K562 (cell line): ENCODE measurements at regions not wholly inside any gene's neighbourhood (a gene's known extent, or its start where the extent isn't known, plus 50 kb on each side); places are given as distances from the start of the nearest gene placed in this dataset.
A peak's percentile ranks its signal among the peaks of the same experiment; 100 is the strongest.

Source experiments
- ATAC-seq: fragments of 200-7000 bp; cut with Tn5 transposase; 3 replicates; pipeline ENCODE4 v1.9.1; 2020; ENCODE audit warnings: moderate library complexity
- BruUV-seq: library from RNA; stranded (reverse); fragments of 400-500 nt; replicated peaks from 2 replicates; lab custom pipeline; 2021; lab: Mats Ljungman, UMichigan
- CTCF ChIA-PET: fragments of 300-600 bp; formaldehyde crosslinking; extraction: SDS; loops from one replicate; lab custom pipeline; 2021; ENCODE audit warnings: low intra/inter-chr PET ratio; lab: Yijun Ruan, JAX
- POLR2A ChIA-PET: fragments of 300-600, 350-650 bp; sonication (Branson Sonifier 250); formaldehyde crosslinking; extraction: SDS; loops from one replicate; lab custom pipeline; 2021; ENCODE audit warnings: antibody characterized with exemption, inconsistent platforms; lab: Yijun Ruan, JAX
- DNase-seq, 4 experiments: peaks; one replicate each; pipeline versions ENCODE4 v3.0.0 to v3.0.0-alpha.2; 2011 to 2018; ENCODE audit warnings: low spot score in 3 of 4, mixed read lengths in 3 of 4; ENCODE audit errors: extremely low read depth in 1 of 4
- FAIRE-seq: peaks from 2 replicates; lab custom pipeline; 2011; peaks lifted over from hg19 to GRCh38; lab: Jason Lieb, UNC
- H2AFZ ChIP-seq: 2 replicates; pipeline ENCODE4 v1.6.0; 2011; ENCODE audit warnings: low read depth, low read length, control low read depth, inconsistent platforms
- H3K27ac ChIP-seq: fragments of 200-600 bp; 3 replicates; pipeline ENCODE4 v1.8.0; 2011; ENCODE audit warnings: low read depth, mild to moderate bottlenecking, control low read depth, inconsistent platforms, low read length, moderate library complexity, mixed read lengths; ENCODE audit errors: extremely low read depth
- H3K27me3 ChIP-seq, 2 experiments: fragments of 300-600 bp in 1 of 2; 2 replicates in 1 of 2; 3 replicates in 1 of 2; pipeline versions ENCODE4 v1.6.0 to v1.8.0; 2011; ENCODE audit warnings: inconsistent platforms in 2 of 2, low read length in 2 of 2, mild to moderate bottlenecking in 1 of 2, mixed read lengths in 1 of 2, moderate library complexity in 1 of 2; ENCODE audit not compliant: control insufficient read depth in 2 of 2, insufficient read depth in 2 of 2
- H3K36me3 ChIP-seq: fragments of 300-600 bp; 3 replicates; pipeline ENCODE4 v1.8.0; 2011; ENCODE audit warnings: mild to moderate bottlenecking, low read length, inconsistent platforms; ENCODE audit not compliant: control insufficient read depth, insufficient read depth
- H3K4me1 ChIP-seq, 2 experiments: fragments of 200-600 bp in 1 of 2; replicated peaks in 1 of 2; 2 replicates in 1 of 2; 3 replicates in 1 of 2; pipeline versions ENCODE4 v1.5.1 to v1.8.0; 2011; ENCODE audit warnings: inconsistent platforms in 2 of 2, low read length in 2 of 2, mild to moderate bottlenecking in 1 of 2, mixed read lengths in 1 of 2, moderate library complexity in 1 of 2; ENCODE audit not compliant: control insufficient read depth in 2 of 2, insufficient read depth in 2 of 2
- H3K4me2 ChIP-seq: 2 replicates; pipeline ENCODE4 v1.6.1; 2011; ENCODE audit warnings: low read length, control low read depth, inconsistent platforms, mixed read lengths; ENCODE audit not compliant: insufficient read depth
- H3K4me3 ChIP-seq: fragments of 200-600 bp; sonication (generic), shearing (Covaris generic); 2 replicates; pipeline ENCODE4 v1.5.1; 2016; ENCODE audit warnings: control low read depth, inconsistent platforms
- H3K79me2 ChIP-seq: fragments of 200-600 bp; 3 replicates; pipeline ENCODE4 v1.8.0; 2011; ENCODE audit warnings: low read length, inconsistent platforms; ENCODE audit not compliant: control insufficient read depth, insufficient read depth
- H3K9ac ChIP-seq, 2 experiments: 2 replicates each; pipeline versions ENCODE4 v1.6.0 to v1.6.1; 2011; ENCODE audit warnings: low read depth in 2 of 2, low read length in 2 of 2, control low read depth in 1 of 2, inconsistent platforms in 1 of 2, mild to moderate bottlenecking in 1 of 2, mixed read lengths in 1 of 2; ENCODE audit not compliant: insufficient read depth in 1 of 2
- H3K9me1 ChIP-seq: one replicate; pipeline ENCODE4 v1.6.0; 2011; ENCODE audit warnings: inconsistent platforms, mild to moderate bottlenecking, low read length, moderate library complexity; ENCODE audit not compliant: control insufficient read depth, insufficient read depth
- H3K9me3 ChIP-seq: replicated peaks from 2 replicates; pipeline ENCODE4 v1.5.1; 2011; ENCODE audit warnings: low read depth, low read length, inconsistent platforms; ENCODE audit not compliant: control insufficient read depth, insufficient read depth
- H4K20me1 ChIP-seq: replicated peaks from 2 replicates; pipeline ENCODE4 v1.6.1; 2011; ENCODE audit warnings: low read length, inconsistent platforms, mixed read lengths; ENCODE audit not compliant: control insufficient read depth, insufficient read depth
- ARID2 ChIP-seq: fragments of 450-650 bp; IDR thresholded peaks from 2 replicates; pipeline ENCODE4 v1.6.1; 2017; ENCODE audit warnings: antibody characterized with exemption, mild to moderate bottlenecking
- CHD1 ChIP-seq: fragments of 200-600 bp; sonication (generic); IDR thresholded peaks from one replicate; pipeline ENCODE4 v1.6.1; 2012; ENCODE audit warnings: mild to moderate bottlenecking, moderate library complexity, low read length, inconsistent platforms
- COPS2 ChIP-seq: fragments of 450-650 bp; conservative IDR thresholded peaks from 2 replicates; pipeline ENCODE4 v1.6.1; 2016; ENCODE audit warnings: mild to moderate bottlenecking, moderate library complexity
- EGR1 ChIP-seq: fragments of 450-650 bp; conservative IDR thresholded peaks from 2 replicates; pipeline ENCODE4 v1.6.1; 2017; ENCODE audit warnings: mild to moderate bottlenecking
- MAFF ChIP-seq: IDR thresholded peaks from 2 replicates; pipeline ENCODE4 v1.6.1; 2012; ENCODE audit warnings: low read length, improper control_type of control experiment
- NRF1 ChIP-seq, 2 experiments: fragments of 450-650 bp; IDR thresholded peaks in 1 of 2; conservative IDR thresholded peaks in 1 of 2; 2 replicates each; pipeline ENCODE4 v1.6.1; 2014; ENCODE audit warnings: mild to moderate bottlenecking in 2 of 2
- PTRF ChIP-seq: fragments of 450-650 bp; IDR thresholded peaks from 2 replicates; pipeline ENCODE4 v1.6.1; 2016; ENCODE audit warnings: mild to moderate bottlenecking, missing genetic modification characterization, missing compliant biosample characterization
- SMARCC2 ChIP-seq: fragments of 450-650 bp; IDR thresholded peaks from 2 replicates; pipeline ENCODE4 v1.6.1; 2017; ENCODE audit warnings: antibody characterized with exemption, moderate library complexity, mild to moderate bottlenecking, low read depth
- ZNF584 ChIP-seq: fragments of 200-800 bp; sonication (Bioruptor generic); IDR thresholded peaks from 2 replicates; pipeline ENCODE4 v1.6.1; 2016; ENCODE audit warnings: low read depth, mild to moderate bottlenecking, missing genetic modification characterization, missing compliant biosample characterization
- WGBS: fragments of 100-300 bp; shearing (Covaris generic); methylation state at CpG from one replicate; pipeline ENCODE4 v1.1.6; 2016; ENCODE audit warnings: low coverage, mixed read lengths; ENCODE audit not compliant: insufficient coverage; ENCODE audit errors: missing lambda C conversion rate; 5-methylcytosine and 5-hydroxymethylcytosine counted together
- in situ Hi-C: fragments of 300-500 bp; cut with MboI; formaldehyde crosslinking; loops from 4 replicates; pipeline ENCODE4 v1.15.0; 2018; ENCODE audit warnings: inconsistent platforms, mixed read lengths
- intact Hi-C: fragments of 100-400 bp; cut with micrococcal nuclease; formaldehyde crosslinking; loops from 2 replicates; pipeline ENCODE4 v1.14.2; 2022
- TF ChIP-seq, protein P1 (sequence below), 2 experiments: fragments of 450-650 bp in 1 of 2; IDR thresholded peaks; 2 replicates each; pipeline ENCODE4 v1.6.1; 2011 to 2017; ENCODE audit warnings: low read depth in 2 of 2, antibody characterized with exemption in 1 of 2, borderline replicate concordance in 1 of 2, low read length in 1 of 2, mild to moderate bottlenecking in 1 of 2, mixed read lengths in 1 of 2; ENCODE audit not compliant: control insufficient read depth in 1 of 2

DNA sequence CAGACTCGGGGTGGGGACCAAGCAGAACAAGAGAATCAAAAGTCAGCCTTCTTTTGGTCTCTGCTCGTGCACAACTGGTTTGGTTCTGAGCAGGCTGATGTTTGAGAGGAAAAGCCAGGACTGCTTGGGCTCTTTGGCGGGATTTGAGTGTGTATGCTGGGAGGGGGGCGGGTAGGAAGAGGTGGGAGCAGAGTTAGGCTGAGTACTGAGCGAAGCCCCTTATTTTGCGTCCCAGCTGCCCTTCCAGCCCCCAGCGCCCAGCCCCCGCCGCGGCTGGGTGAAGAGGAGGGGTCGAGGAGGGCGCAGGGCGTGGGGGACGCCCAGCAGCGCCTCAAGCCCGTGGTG, 153.5 kb upstream of the GOLIM4 start:
- CTCF ChIA-PET, result no interaction called here
- Histone ChIP-seq H2AFZ (no peak overlapping the region), H3K27ac (no peak overlapping the region), H3K9ac (no peak overlapping the region), H3K9me3 (no peaks in the 10 kb centered on the region), H4K20me1 (no peaks in the 10 kb centered on the region), H3K4me2 (no peak overlapping the region), H3K79me2 (no peaks in the 10 kb centered on the region), H3K4me3 (no peak overlapping the region), H3K4me1 (peaks cover 0 to 16% of the 10 kb centered on the region in 2 experiments; a peak in 2 of 5 replicates), H3K27me3 (peaks cover 8 to 22% of the 10 kb centered on the region in 2 experiments; a peak in 3 of 5 replicates), H3K9me1 (no peaks in the 10 kb centered on the region), H3K36me3 (no peaks in the 10 kb centered on the region)
- no peak for DNase-seq
- in situ Hi-C loops, result no loop called here
- TF ChIP-seq SMARCC2, result no peak
- TF ChIP-seq NRF1 (conservative IDR thresholded peaks at IDR 0.05 in 1 of 2, IDR thresholded peaks at IDR 0.05 in 1 of 2), result no peak
- no peak for TF ChIP-seq CHD1
- no peak for TF ChIP-seq ZNF584 (CRISPR knock-in tag)
- POLR2A ChIA-PET, result no interaction called here
- FAIRE-seq, result no peak
- BruUV-seq, result no TSS peak
- intact Hi-C loops, result no loop called here
- no peak; the same call in 1 of the 3 replicates for ATAC-seq
- 0% methylated on average over 7 of the region's 16 CpGs for WGBS

- ATAC-seq, result 0 out of 3 replicates have a peak, but pooled peaks have one; percentile 36
- BruUV-seq, result no TSS peak
- TF ChIP-seq, protein P1, sequence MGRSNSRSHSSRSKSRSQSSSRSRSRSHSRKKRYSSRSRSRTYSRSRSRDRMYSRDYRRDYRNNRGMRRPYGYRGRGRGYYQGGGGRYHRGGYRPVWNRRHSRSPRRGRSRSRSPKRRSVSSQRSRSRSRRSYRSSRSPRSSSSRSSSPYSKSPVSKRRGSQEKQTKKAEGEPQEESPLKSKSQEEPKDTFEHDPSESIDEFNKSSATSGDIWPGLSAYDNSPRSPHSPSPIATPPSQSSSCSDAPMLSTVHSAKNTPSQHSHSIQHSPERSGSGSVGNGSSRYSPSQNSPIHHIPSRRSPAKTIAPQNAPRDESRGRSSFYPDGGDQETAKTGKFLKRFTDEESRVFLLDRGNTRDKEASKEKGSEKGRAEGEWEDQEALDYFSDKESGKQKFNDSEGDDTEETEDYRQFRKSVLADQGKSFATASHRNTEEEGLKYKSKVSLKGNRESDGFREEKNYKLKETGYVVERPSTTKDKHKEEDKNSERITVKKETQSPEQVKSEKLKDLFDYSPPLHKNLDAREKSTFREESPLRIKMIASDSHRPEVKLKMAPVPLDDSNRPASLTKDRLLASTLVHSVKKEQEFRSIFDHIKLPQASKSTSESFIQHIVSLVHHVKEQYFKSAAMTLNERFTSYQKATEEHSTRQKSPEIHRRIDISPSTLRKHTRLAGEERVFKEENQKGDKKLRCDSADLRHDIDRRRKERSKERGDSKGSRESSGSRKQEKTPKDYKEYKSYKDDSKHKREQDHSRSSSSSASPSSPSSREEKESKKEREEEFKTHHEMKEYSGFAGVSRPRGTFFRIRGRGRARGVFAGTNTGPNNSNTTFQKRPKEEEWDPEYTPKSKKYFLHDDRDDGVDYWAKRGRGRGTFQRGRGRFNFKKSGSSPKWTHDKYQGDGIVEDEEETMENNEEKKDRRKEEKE (IDR thresholded peaks at IDR 0.05; ENCODE audit: borderline replicate concordance in 1 of 2, control insufficient read depth in 1 of 2, low read depth in 2 of 2, low read length in 1 of 2), result no peak
- TF ChIP-seq MAFF (no peak), ARID2 (no peak), EGR1 (no peak), PTRF (tag) (no peak), COPS2 (no peak)
Observed at GRCh38 chr3:168248383-168249204, 152.9 kb upstream of the GOLIM4 start.

More at GRCh38 chr3:168248383-168249204, 152.9 kb upstream of the GOLIM4 start:
- Histone ChIP-seq H3K79me2 (no peaks in the 10 kb centered on the region), H3K9me3 (no peaks in the 10 kb centered on the region), H3K4me3 (no peak overlapping the region), H3K4me1 (peaks cover 0 to 16% of the 10 kb centered on the region in 2 experiments; a peak in 2 of 5 replicates), H3K9me1 (no peaks in the 10 kb centered on the region), H2AFZ (no peak overlapping the region), H3K27ac (no peak overlapping the region), H3K4me2 (no peak overlapping the region), H3K27me3 (peaks cover 8 to 22% of the 10 kb centered on the region in 2 experiments; a peak in 3 of 5 replicates), H3K9ac (no peak overlapping the region), H3K36me3 (no peaks in the 10 kb centered on the region), H4K20me1 (no peaks in the 10 kb centered on the region)
- POLR2A ChIA-PET, result no interaction called here
- CTCF ChIA-PET, result no interaction called here
- intact Hi-C loops, result no loop called here
- 2% methylated on average over 27 of the region's 27 CpGs for WGBS
- FAIRE-seq, result no peak
- in situ Hi-C loops, result no loop called here
- no peak for DNase-seq
